HUES64 (cell line): ENCODE measurements at regions not wholly inside any gene's neighbourhood (a gene's known extent, or its start where the extent isn't known, plus 50 kb on each side); places are given as distances from the start of the nearest gene placed in this dataset.

Experiments
- H3K27ac ChIP-seq: 2 replicates; pipeline ENCODE4 v1.7.0; 2013; ENCODE audit warnings: low read depth, low read length, inconsistent platforms
- H3K27me3 ChIP-seq: 2 replicates; pipeline ENCODE4 v1.6.1; 2013; ENCODE audit warnings: mild to moderate bottlenecking, low read length; ENCODE audit not compliant: insufficient read depth
- H3K36me3 ChIP-seq: 2 replicates; pipeline ENCODE4 v1.6.1; 2013; ENCODE audit warnings: mild to moderate bottlenecking, low read length; ENCODE audit not compliant: insufficient read depth
- H3K4me1 ChIP-seq: 2 replicates; pipeline ENCODE4 v1.6.1; 2013; ENCODE audit warnings: mild to moderate bottlenecking, low read length, moderate library complexity; ENCODE audit not compliant: insufficient read depth
- H3K4me3 ChIP-seq: 2 replicates; pipeline ENCODE4 v1.5.1; 2013; ENCODE audit warnings: mild to moderate bottlenecking, low read length, moderate library complexity
- H3K9ac ChIP-seq: 2 replicates; pipeline ENCODE4 v1.6.1; 2013; ENCODE audit warnings: mild to moderate bottlenecking, low read depth, low read length
- H3K9me3 ChIP-seq: 2 replicates; pipeline ENCODE4 v1.6.1; 2013; ENCODE audit warnings: low read depth, low read length; ENCODE audit not compliant: insufficient read depth
- WGBS: fragments of 150-250, 120-280 bp; methylation state at CpG from one replicate; pipeline ENCODE4 v1.1.7; 2013; ENCODE audit warnings: missing lambda C conversion rate; 5-methylcytosine and 5-hydroxymethylcytosine counted together

GRCh38 chr10:52927678-52928077 is 155.1 kb upstream of the MBL2 start:
- no peaks in the 10 kb centered on the region for H3K9me3 ChIP-seq
- H3K36me3 ChIP-seq = no peaks in the 10 kb centered on the region

GRCh38 chr10:52923520-52923919 is 150.9 kb upstream of the MBL2 start:
- H3K4me1 ChIP-seq = peaks cover 39% of the 10 kb centered on the region
- H3K27me3 ChIP-seq = no peaks in the 10 kb centered on the region
- peak overlapping the region; percentile 65 for H3K27ac ChIP-seq
- H3K9ac ChIP-seq = no peak overlapping the region
- 31% methylated on average over 3 of the region's 5 CpGs for WGBS
- no peaks in the 10 kb centered on the region for H3K36me3 ChIP-seq
- no peak overlapping the region for H3K4me3 ChIP-seq
- H3K9me3 ChIP-seq = no peaks in the 10 kb centered on the region

More at GRCh38 chr10:52927678-52928077, 155.1 kb upstream of the MBL2 start:
- Histone ChIP-seq H3K27ac (no peak overlapping the region), H3K4me1 (peaks cover 23% of the 10 kb centered on the region), H3K9ac (no peak overlapping the region), H3K4me3 (no peak overlapping the region), H3K27me3 (no peaks in the 10 kb centered on the region)
- WGBS = 98% methylated on average over 5 of the region's 6 CpGs

- H3K9me3 ChIP-seq = no peaks in the 10 kb centered on the region
- no peak overlapping the region for H3K9ac ChIP-seq
- H3K27ac ChIP-seq = no peak overlapping the region
- no peaks in the 10 kb centered on the region for H3K36me3 ChIP-seq
- no peak overlapping the region for H3K4me3 ChIP-seq
- peaks cover 50% of the 10 kb centered on the region for H3K4me1 ChIP-seq
- H3K27me3 ChIP-seq = no peaks in the 10 kb centered on the region
These were observed 146.2 kb upstream of the MBL2 start for GRCh38 chr10:52918714-52919305.

GRCh38 chr10:52915391-52915790 is 142.8 kb upstream of the MBL2 start:
- Histone ChIP-seq H3K4me1 (peaks cover 32% of the 10 kb centered on the region), H3K27me3 (no peaks in the 10 kb centered on the region), H3K4me3 (no peak overlapping the region), H3K36me3 (no peaks in the 10 kb centered on the region), H3K9me3 (no peaks in the 10 kb centered on the region), H3K9ac (no peak overlapping the region), H3K27ac (no peak overlapping the region)
- WGBS = 100% methylated on average over 1 of the region's 1 CpG

GRCh38 chr10:52911163-52911562 is 138.6 kb upstream of the MBL2 start:
- WGBS = 100% methylated on average over 1 of the region's 1 CpG
- H3K4me3 ChIP-seq = no peak overlapping the region

GRCh38 chr10:52908478-52908877 is 135.9 kb upstream of the MBL2 start:
- 49% methylated on average over 5 of the region's 5 CpGs for WGBS
- H3K27me3 ChIP-seq = no peaks in the 10 kb centered on the region
- no peaks in the 10 kb centered on the region for H3K9me3 ChIP-seq
- peak overlapping the region; percentile 4; the same call in 1 of the 2 replicates for H3K4me3 ChIP-seq
- peaks cover 36% of the 10 kb centered on the region for H3K4me1 ChIP-seq
- H3K27ac ChIP-seq = peak overlapping the region; percentile 86; the same call in 1 of the 2 replicates
- no peaks in the 10 kb centered on the region for H3K36me3 ChIP-seq
- H3K9ac ChIP-seq = peak overlapping the region; percentile 12; the same call in 1 of the 2 replicates

More at GRCh38 chr10:52911163-52911562, 138.6 kb upstream of the MBL2 start:
- Histone ChIP-seq H3K27ac (no peak overlapping the region), H3K36me3 (no peaks in the 10 kb centered on the region), H3K9ac (no peak overlapping the region), H3K4me1 (peaks cover 27% of the 10 kb centered on the region), H3K9me3 (no peaks in the 10 kb centered on the region), H3K27me3 (no peaks in the 10 kb centered on the region)

- Histone ChIP-seq H3K4me3 (no peak overlapping the region), H3K36me3 (no peaks in the 10 kb centered on the region), H3K9ac (no peak overlapping the region), H3K27me3 (no peaks in the 10 kb centered on the region), H3K9me3 (no peaks in the 10 kb centered on the region), H3K4me1 (peaks cover 49% of the 10 kb centered on the region), H3K27ac (no peak overlapping the region; the same call in 1 of the 2 replicates)
- 92% methylated on average over 1 of the region's 1 CpG for WGBS
These were observed 133.5 kb upstream of the MBL2 start for GRCh38 chr10:52906046-52906445.

- peaks cover 38% of the 10 kb centered on the region for H3K4me1 ChIP-seq
- H3K36me3 ChIP-seq = no peaks in the 10 kb centered on the region
- H3K27me3 ChIP-seq = no peaks in the 10 kb centered on the region
- H3K4me3 ChIP-seq = no peak overlapping the region
- 0 out of 2 replicates have a peak overlapping the region, but pooled peaks have one; percentile 5 for H3K9ac ChIP-seq
- H3K27ac ChIP-seq = peak overlapping the region; percentile 86
- H3K9me3 ChIP-seq = no peaks in the 10 kb centered on the region
- 13% methylated on average over 3 of the region's 3 CpGs for WGBS
These were observed 130.9 kb upstream of the MBL2 start for GRCh38 chr10:52903397-52903938.

- WGBS = 60% methylated on average over 1 of the region's 2 CpGs
- Histone ChIP-seq H3K27me3 (no peaks in the 10 kb centered on the region), H3K4me1 (peaks cover 29% of the 10 kb centered on the region), H3K9me3 (no peaks in the 10 kb centered on the region), H3K36me3 (no peaks in the 10 kb centered on the region), H3K27ac (no peak overlapping the region), H3K9ac (no peak overlapping the region), H3K4me3 (no peak overlapping the region)
These were observed 128.0 kb upstream of the MBL2 start for GRCh38 chr10:52900593-52900992.

GRCh38 chr10:52897162-52897561 is 124.6 kb upstream of the MBL2 start:
- Histone ChIP-seq H3K27me3 (no peaks in the 10 kb centered on the region), H3K27ac (no peak overlapping the region), H3K4me1 (0 out of 2 replicates have a peak, but pooled peaks cover 5% of the 10 kb centered on the region), H3K9ac (no peak overlapping the region), H3K36me3 (no peaks in the 10 kb centered on the region), H3K9me3 (no peaks in the 10 kb centered on the region), H3K4me3 (no peak overlapping the region)

GRCh38 chr10:52895059-52895458 is 122.5 kb upstream of the MBL2 start:
- Histone ChIP-seq H3K4me3 (no peak overlapping the region), H3K27me3 (no peaks in the 10 kb centered on the region), H3K36me3 (no peaks in the 10 kb centered on the region), H3K9me3 (no peaks in the 10 kb centered on the region), H3K27ac (no peak overlapping the region), H3K9ac (no peak overlapping the region), H3K4me1 (peaks cover 6% of the 10 kb centered on the region; the same call in 1 of the 2 replicates)
